ENCODE measurements at regions not wholly inside any gene's neighbourhood (a gene's known extent, or its start where the extent isn't known, plus 50 kb on each side); places are given as distances from the start of the nearest gene placed in this dataset.

- TF ChIP-seq CTCF (conservative IDR thresholded peaks at IDR 0.05; ENCODE audit: low read depth in 2 of 2) (no peak), CREB1 (CRISPR knock-in tag; IDR thresholded peaks at IDR 0.05; ENCODE audit: low read depth) (no peak), EZH2phosphoT487 (IDR thresholded peaks at IDR 0.05; ENCODE audit: unreplicated experiment) (no peak), POLR2AphosphoS5 (IDR thresholded peaks at IDR 0.05; ENCODE audit: low read depth) (no peak), REST (IDR thresholded peaks at IDR 0.05; ENCODE audit: unreplicated experiment) (no peak), EZH2 (IDR thresholded peaks at IDR 0.05; ENCODE audit: low read depth, unreplicated experiment) (no peak), JUNB (IDR thresholded peaks at IDR 0.05; ENCODE audit: unreplicated experiment) (no peak), STAT1 (IDR thresholded peaks at IDR 0.05; ENCODE audit: unreplicated experiment) (no peak), NANOG (IDR thresholded peaks at IDR 0.05; ENCODE audit: borderline replicate concordance) (no peak), ZNF462 (CRISPR knock-in tag; IDR thresholded peaks at IDR 0.05) (no peak), ETS1 (IDR thresholded peaks at IDR 0.05) (no peak), ZNF331 (CRISPR knock-in tag; IDR thresholded peaks at IDR 0.05; ENCODE audit: low read depth) (no peak), ZNF114 (CRISPR knock-in tag; IDR thresholded peaks at IDR 0.05) (no peak)
Observed at GRCh38 chr10:84837877-84838276, 509.5 kb downstream of the CCSER2 start.

All from GM23338 (cell line).